ENCODE measurements at regions not wholly inside any gene's neighbourhood (a gene's known extent, or its start where the extent isn't known, plus 50 kb on each side); places are given as distances from the start of the nearest gene placed in this dataset.

GRCh38 chr1:93783876-93784275 is 95.1 kb downstream of the DNTTIP2 start:
- Histone ChIP-seq H3K4me3 (ENCODE audit: insufficient read depth, low read depth, low read length) (no peak overlapping the region), H3K27me3 (ENCODE audit: control insufficient read depth, insufficient read depth, low read length) (no peaks in the 10 kb centered on the region), H3K36me3 (replicated peaks; ENCODE audit: control insufficient read depth, insufficient read depth, low read length) (no peaks in the 10 kb centered on the region)
- no peak for DNase-seq

- H3K4me3 ChIP-seq (ENCODE audit: insufficient read depth, low read depth, low read length), result no peak overlapping the region
- no peaks in the 10 kb centered on the region for H3K27me3 ChIP-seq (ENCODE audit: control insufficient read depth, insufficient read depth, low read length)
- DNase-seq, result peak; percentile 21
- no peaks in the 10 kb centered on the region for H3K36me3 ChIP-seq (replicated peaks; ENCODE audit: control insufficient read depth, insufficient read depth, low read length)
These were observed 98.0 kb upstream of the BCAR3 start for GRCh38 chr1:93779540-93780165.

- Histone ChIP-seq H3K27me3 (ENCODE audit: control insufficient read depth, insufficient read depth, low read length) (no peaks in the 10 kb centered on the region), H3K36me3 (replicated peaks; ENCODE audit: control insufficient read depth, insufficient read depth, low read length) (no peaks in the 10 kb centered on the region), H3K4me3 (ENCODE audit: insufficient read depth, low read depth, low read length) (no peak overlapping the region)
- no peak for DNase-seq
These were observed 96.8 kb upstream of the BCAR3 start for GRCh38 chr1:93778457-93778856.

GRCh38 chr1:93777255-93777654 is 95.6 kb upstream of the BCAR3 start:
- Histone ChIP-seq H3K36me3 (replicated peaks; ENCODE audit: control insufficient read depth, insufficient read depth, low read length) (no peaks in the 10 kb centered on the region), H3K27me3 (ENCODE audit: control insufficient read depth, insufficient read depth, low read length) (no peaks in the 10 kb centered on the region), H3K4me3 (ENCODE audit: insufficient read depth, low read depth, low read length) (no peak overlapping the region)
- DNase-seq, result no peak

GRCh38 chr1:93776728-93777127 is 95.1 kb upstream of the BCAR3 start:
- no peak overlapping the region for H3K4me3 ChIP-seq (ENCODE audit: insufficient read depth, low read depth, low read length)
- no peaks in the 10 kb centered on the region for H3K36me3 ChIP-seq (replicated peaks; ENCODE audit: control insufficient read depth, insufficient read depth, low read length)
- no peak for DNase-seq
- H3K27me3 ChIP-seq (ENCODE audit: control insufficient read depth, insufficient read depth, low read length), result no peaks in the 10 kb centered on the region

GRCh38 chr1:93775224-93775623 is 93.6 kb upstream of the BCAR3 start:
- Histone ChIP-seq H3K36me3 (replicated peaks; ENCODE audit: control insufficient read depth, insufficient read depth, low read length) (no peaks in the 10 kb centered on the region), H3K4me3 (ENCODE audit: insufficient read depth, low read depth, low read length) (no peak overlapping the region), H3K27me3 (ENCODE audit: control insufficient read depth, insufficient read depth, low read length) (no peaks in the 10 kb centered on the region)
- no peak for DNase-seq

GRCh38 chr1:93774707-93775106 is 93.1 kb upstream of the BCAR3 start:
- H3K27me3 ChIP-seq (ENCODE audit: control insufficient read depth, insufficient read depth, low read length), result no peaks in the 10 kb centered on the region
- no peak for DNase-seq
- no peaks in the 10 kb centered on the region for H3K36me3 ChIP-seq (replicated peaks; ENCODE audit: control insufficient read depth, insufficient read depth, low read length)
- no peak overlapping the region for H3K4me3 ChIP-seq (ENCODE audit: insufficient read depth, low read depth, low read length)

- H3K27me3 ChIP-seq (ENCODE audit: control insufficient read depth, insufficient read depth, low read length), result no peaks in the 10 kb centered on the region
- H3K36me3 ChIP-seq (replicated peaks; ENCODE audit: control insufficient read depth, insufficient read depth, low read length), result no peaks in the 10 kb centered on the region
- H3K4me3 ChIP-seq (ENCODE audit: insufficient read depth, low read depth, low read length), result no peak overlapping the region
- DNase-seq, result no peak
These were observed 91.6 kb upstream of the BCAR3 start for GRCh38 chr1:93773049-93773838.

GRCh38 chr1:93771843-93772242 is 90.2 kb upstream of the BCAR3 start:
- Histone ChIP-seq H3K36me3 (replicated peaks; ENCODE audit: control insufficient read depth, insufficient read depth, low read length) (no peaks in the 10 kb centered on the region), H3K27me3 (ENCODE audit: control insufficient read depth, insufficient read depth, low read length) (no peaks in the 10 kb centered on the region), H3K4me3 (ENCODE audit: insufficient read depth, low read depth, low read length) (no peak overlapping the region)
- no peak for DNase-seq

- Histone ChIP-seq H3K4me3 (ENCODE audit: insufficient read depth, low read depth, low read length) (no peak overlapping the region), H3K27me3 (ENCODE audit: control insufficient read depth, insufficient read depth, low read length) (no peaks in the 10 kb centered on the region), H3K36me3 (replicated peaks; ENCODE audit: control insufficient read depth, insufficient read depth, low read length) (no peaks in the 10 kb centered on the region)
- no peak for DNase-seq
These were observed 89.0 kb upstream of the BCAR3 start for GRCh38 chr1:93770640-93771039.

- no peak for DNase-seq
- Histone ChIP-seq H3K4me3 (ENCODE audit: insufficient read depth, low read depth, low read length) (no peak overlapping the region), H3K27me3 (ENCODE audit: control insufficient read depth, insufficient read depth, low read length) (no peaks in the 10 kb centered on the region), H3K36me3 (replicated peaks; ENCODE audit: control insufficient read depth, insufficient read depth, low read length) (no peaks in the 10 kb centered on the region)
These were observed 88.1 kb upstream of the BCAR3 start for GRCh38 chr1:93769777-93770176.

GRCh38 chr1:93768380-93768863 is 86.8 kb upstream of the BCAR3 start:
- Histone ChIP-seq H3K4me3 (ENCODE audit: insufficient read depth, low read depth, low read length) (no peak overlapping the region), H3K27me3 (ENCODE audit: control insufficient read depth, insufficient read depth, low read length) (no peaks in the 10 kb centered on the region)

GRCh38 chr1:93766451-93766850 is 84.8 kb upstream of the BCAR3 start:
- Histone ChIP-seq H3K36me3 (replicated peaks; ENCODE audit: control insufficient read depth, insufficient read depth, low read length) (no peaks in the 10 kb centered on the region), H3K27me3 (ENCODE audit: control insufficient read depth, insufficient read depth, low read length) (no peaks in the 10 kb centered on the region), H3K4me3 (ENCODE audit: insufficient read depth, low read depth, low read length) (no peak overlapping the region)
- no peak for DNase-seq

More at GRCh38 chr1:93768380-93768863, 86.8 kb upstream of the BCAR3 start:
- peak; percentile 42 for DNase-seq
- no peaks in the 10 kb centered on the region for H3K36me3 ChIP-seq (replicated peaks; ENCODE audit: control insufficient read depth, insufficient read depth, low read length)

- Histone ChIP-seq H3K27me3 (ENCODE audit: control insufficient read depth, insufficient read depth, low read length) (no peaks in the 10 kb centered on the region), H3K36me3 (replicated peaks; ENCODE audit: control insufficient read depth, insufficient read depth, low read length) (no peaks in the 10 kb centered on the region), H3K4me3 (ENCODE audit: insufficient read depth, low read depth, low read length) (no peak overlapping the region)
- DNase-seq, result no peak
These were observed 83.5 kb upstream of the BCAR3 start for GRCh38 chr1:93765099-93765498.

GRCh38 chr1:93764366-93764750 is 82.7 kb upstream of the BCAR3 start:
- DNase-seq, result no peak
- no peak overlapping the region for H3K4me3 ChIP-seq (ENCODE audit: insufficient read depth, low read depth, low read length)
- no peaks in the 10 kb centered on the region for H3K27me3 ChIP-seq (ENCODE audit: control insufficient read depth, insufficient read depth, low read length)
- H3K36me3 ChIP-seq (replicated peaks; ENCODE audit: control insufficient read depth, insufficient read depth, low read length), result no peaks in the 10 kb centered on the region
